MM.1S (cell line): ENCODE measurements at regions not wholly inside any gene's neighbourhood (a gene's known extent, or its start where the extent isn't known, plus 50 kb on each side); places are given as distances from the start of the nearest gene placed in this dataset.

Experiments
- EZH2 ChIP-seq: fragments of 300-600 bp; sonication (generic); optimal IDR thresholded peaks from 2 replicates; pipeline ENCODE3; 2017; ENCODE audit warnings: low read depth, mild to moderate bottlenecking, antibody characterized with exemption, low read length, mixed read lengths
- EZH2phosphoT487 ChIP-seq: fragments of 300-600 bp; sonication (generic); IDR thresholded peaks from 2 replicates; pipeline ENCODE4 v1.6.1; 2018; ENCODE audit warnings: antibody characterized with exemption, low read length
- TF ChIP-seq, protein P1 (sequence below): fragments of 300-600 bp; sonication (generic); IDR thresholded peaks from 2 replicates; pipeline ENCODE4 v1.5.1; 2016; ENCODE audit warnings: antibody characterized with exemption, low read length, mixed read lengths

DNA sequence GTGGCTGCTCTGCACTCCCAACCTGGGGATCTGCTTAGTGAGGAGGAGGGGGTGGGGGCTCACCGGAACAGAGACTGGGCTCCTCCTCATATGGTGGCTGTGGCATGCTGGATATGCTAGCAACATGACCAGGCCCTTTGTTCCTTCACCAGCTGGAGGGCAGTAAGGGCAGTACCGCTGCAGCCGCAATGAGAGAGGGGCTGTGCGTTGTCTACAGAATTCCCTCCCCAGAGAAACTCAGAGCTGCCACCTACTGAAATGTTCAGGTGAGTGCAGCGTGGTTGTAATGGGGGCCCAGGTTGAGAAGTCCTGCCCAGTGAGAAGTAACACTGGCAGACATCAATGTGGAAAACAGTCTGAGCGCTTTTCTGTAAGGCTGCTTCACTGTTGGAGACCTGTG lies 1211.9 kb upstream of the NXPH2 start:
- TF ChIP-seq, protein P1, sequence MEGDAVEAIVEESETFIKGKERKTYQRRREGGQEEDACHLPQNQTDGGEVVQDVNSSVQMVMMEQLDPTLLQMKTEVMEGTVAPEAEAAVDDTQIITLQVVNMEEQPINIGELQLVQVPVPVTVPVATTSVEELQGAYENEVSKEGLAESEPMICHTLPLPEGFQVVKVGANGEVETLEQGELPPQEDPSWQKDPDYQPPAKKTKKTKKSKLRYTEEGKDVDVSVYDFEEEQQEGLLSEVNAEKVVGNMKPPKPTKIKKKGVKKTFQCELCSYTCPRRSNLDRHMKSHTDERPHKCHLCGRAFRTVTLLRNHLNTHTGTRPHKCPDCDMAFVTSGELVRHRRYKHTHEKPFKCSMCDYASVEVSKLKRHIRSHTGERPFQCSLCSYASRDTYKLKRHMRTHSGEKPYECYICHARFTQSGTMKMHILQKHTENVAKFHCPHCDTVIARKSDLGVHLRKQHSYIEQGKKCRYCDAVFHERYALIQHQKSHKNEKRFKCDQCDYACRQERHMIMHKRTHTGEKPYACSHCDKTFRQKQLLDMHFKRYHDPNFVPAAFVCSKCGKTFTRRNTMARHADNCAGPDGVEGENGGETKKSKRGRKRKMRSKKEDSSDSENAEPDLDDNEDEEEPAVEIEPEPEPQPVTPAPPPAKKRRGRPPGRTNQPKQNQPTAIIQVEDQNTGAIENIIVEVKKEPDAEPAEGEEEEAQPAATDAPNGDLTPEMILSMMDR: no peak
- TF ChIP-seq EZH2 (no peak), EZH2phosphoT487 (no peak)
